GM18907 (cell line): ENCODE measurements at regions not wholly inside any gene's neighbourhood (a gene's known extent, or its start where the extent isn't known, plus 50 kb on each side); places are given as distances from the start of the nearest gene placed in this dataset.

Source experiments
- ATAC-seq: cut with Tn5 transposase; IDR thresholded peaks from one replicate; pipeline ENCODE4 v1.9.1; 2021; ENCODE audit warnings: mild to moderate bottlenecking, moderate library complexity; ENCODE audit not compliant: unreplicated experiment

DNA sequence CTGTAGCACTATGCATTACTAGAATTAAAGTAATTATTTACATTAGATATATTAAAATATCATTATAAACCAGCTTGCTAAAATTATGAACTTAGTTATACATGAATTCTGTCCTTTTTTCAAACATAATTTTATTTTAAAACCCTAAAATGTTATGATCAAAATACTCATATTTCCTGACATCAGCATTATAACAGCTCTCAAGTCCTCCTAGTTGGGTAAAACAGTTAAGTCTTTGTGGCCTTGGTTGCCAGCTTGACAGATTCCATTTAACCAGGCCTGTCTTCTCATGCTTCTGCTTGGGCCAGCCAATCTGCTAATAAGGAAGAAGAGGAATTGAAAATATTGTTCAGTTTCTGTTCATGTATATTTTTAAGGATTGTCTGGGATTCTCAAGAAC is 147.9 kb upstream of the SLC35B3 start:
- ATAC-seq, result no peak

GRCh38 chr6:8579372-8579771 is 144.0 kb upstream of the SLC35B3 start:
- ATAC-seq, result no peak

- ATAC-seq, result no peak
Observed at GRCh38 chr6:8578006-8578405, 142.7 kb upstream of the SLC35B3 start.

- ATAC-seq, result no peak
Observed at GRCh38 chr6:8574749-8575468, 139.6 kb upstream of the SLC35B3 start.

DNA sequence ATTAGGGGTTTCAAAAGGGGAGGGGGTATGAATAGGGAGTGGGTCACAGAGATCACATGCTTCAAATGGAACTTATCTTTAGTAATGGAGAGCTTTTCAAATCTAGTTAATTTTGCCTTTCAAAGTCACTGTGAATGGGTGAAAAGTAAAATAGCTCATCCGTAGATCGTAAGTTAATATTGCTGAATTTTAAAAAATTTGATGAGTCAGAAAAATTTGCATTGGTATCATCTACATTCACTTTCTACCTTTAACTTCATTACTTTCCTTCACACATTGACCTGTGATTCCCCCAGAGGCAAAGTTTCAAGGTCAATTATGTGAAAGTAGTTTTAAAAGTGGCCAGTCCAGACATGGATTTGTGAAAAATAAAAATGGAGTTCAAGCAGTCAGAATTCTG is 139.0 kb upstream of the SLC35B3 start:
- ATAC-seq, result no peak

- ATAC-seq, result no peak
Observed at GRCh38 chr6:8570256-8570920, 135.0 kb upstream of the SLC35B3 start.

DNA sequence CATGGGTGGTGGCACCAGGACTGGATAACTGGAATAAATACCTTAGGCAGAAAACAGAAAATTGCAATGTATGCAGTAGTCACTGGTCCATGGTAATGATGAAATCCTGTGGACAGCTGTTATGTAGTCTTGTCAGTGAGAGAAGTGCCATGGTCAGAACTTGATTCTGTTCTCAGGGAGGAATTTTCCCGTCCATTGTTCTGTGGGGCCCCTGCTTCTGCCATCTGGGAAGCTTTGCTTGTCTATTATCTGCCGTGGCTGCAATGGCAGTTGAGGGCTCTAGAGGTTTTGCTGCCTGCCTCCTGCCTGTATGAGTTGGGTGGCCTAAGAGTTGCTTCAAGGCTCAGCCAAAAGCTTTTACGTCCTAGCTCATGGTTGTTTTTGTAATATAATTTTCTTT is 126.8 kb upstream of the SLC35B3 start:
- ATAC-seq, result no peak

DNA sequence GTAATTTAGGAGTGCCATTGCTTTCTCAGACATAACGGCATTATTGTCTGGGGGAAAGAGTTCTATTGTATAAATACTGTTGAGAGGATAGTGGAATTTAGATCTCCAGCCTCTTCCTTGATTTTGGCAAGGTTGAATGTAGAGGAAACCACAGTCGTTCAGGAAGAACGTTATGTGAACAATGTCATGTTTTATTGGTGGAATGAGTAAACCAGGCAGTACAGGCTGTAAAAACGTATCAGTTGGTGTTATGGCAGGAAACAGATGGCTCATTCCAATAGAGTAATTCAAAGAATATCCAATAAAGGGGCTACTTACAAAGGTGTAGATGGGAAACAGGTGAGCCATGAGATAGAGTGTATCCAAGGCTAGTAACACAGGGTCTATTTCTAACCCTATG is 123.6 kb upstream of the SLC35B3 start:
- ATAC-seq, result no peak

GRCh38 chr6:8557014-8557748 is 121.8 kb upstream of the SLC35B3 start:
- no peak for ATAC-seq

DNA sequence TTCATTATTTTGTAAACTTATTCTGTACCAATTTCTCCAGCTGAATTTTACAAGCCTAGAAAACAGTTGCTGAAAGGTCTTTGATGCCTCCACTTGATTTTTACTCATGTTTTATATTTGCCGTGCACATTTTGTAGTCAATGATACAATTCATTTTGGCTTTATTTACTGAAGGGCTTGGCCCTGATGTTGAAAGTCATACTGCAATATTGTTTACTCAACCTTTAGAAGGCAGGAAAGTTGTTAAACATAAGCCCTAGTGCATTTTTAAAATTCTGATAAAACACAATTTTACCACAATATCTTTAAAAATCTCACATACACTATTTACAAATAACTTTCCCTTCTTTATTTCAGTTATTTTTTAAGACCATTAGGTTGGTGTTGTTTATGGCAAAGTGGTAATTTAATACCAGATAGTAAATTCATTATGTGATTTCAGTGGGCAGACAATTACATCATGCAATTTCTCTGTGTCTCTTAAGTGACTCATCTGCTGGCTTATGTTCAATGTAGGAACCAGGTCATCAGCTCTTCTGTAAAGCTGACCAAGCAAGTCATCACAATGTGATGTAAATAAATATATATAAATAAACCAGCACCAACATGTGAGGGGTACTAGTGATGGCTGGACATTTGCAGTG is 121.1 kb upstream of the SLC35B3 start:
- no peak for ATAC-seq

- no peak for ATAC-seq
Observed at GRCh38 chr6:8551993-8552392, 116.6 kb upstream of the SLC35B3 start.

GRCh38 chr6:8551386-8551785 is 116.0 kb upstream of the SLC35B3 start:
- ATAC-seq, result no peak

GRCh38 chr6:8549074-8549790 is 113.9 kb upstream of the SLC35B3 start:
- ATAC-seq, result no peak

GRCh38 chr6:8546496-8546895 is 111.2 kb upstream of the SLC35B3 start:
- no peak for ATAC-seq

DNA sequence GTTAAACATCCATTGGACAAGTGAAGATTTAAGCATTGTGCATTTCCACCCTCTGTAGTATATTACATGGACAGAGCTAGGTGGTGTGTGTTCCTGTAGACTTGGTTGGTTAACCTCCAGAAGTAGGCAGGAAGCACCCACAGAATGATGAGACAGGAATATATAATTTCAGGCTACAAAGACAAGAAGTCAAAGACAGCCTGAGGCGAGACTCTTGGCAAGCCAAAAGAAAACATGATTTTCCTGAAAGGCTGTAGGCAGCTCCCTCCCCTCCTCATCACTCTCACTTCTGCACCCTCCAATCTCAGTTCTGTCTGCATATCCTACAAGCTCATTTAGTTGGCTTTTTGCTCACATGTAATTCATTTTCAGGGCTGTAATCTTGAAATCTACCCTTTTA is 110.0 kb upstream of the SLC35B3 start:
- no peak for ATAC-seq

GRCh38 chr6:8543714-8544113 is 108.4 kb upstream of the SLC35B3 start:
- ATAC-seq, result no peak

GRCh38 chr6:8539453-8539852 is 104.1 kb upstream of the SLC35B3 start:
- ATAC-seq, result peak; percentile 57

- ATAC-seq, result no peak
Observed at GRCh38 chr6:8536122-8536521, 100.8 kb upstream of the SLC35B3 start.

- ATAC-seq, result no peak
Observed at GRCh38 chr6:8535519-8535918, 100.2 kb upstream of the SLC35B3 start.

- no peak for ATAC-seq
Observed at GRCh38 chr6:8530785-8531435, 95.6 kb upstream of the SLC35B3 start.
